Osteocyte (in vitro differentiated cells): ENCODE measurements at regions not wholly inside any gene's neighbourhood (a gene's known extent, or its start where the extent isn't known, plus 50 kb on each side); places are given as distances from the start of the nearest gene placed in this dataset.

Source experiments
- DNase-seq: peaks from one replicate; pipeline ENCODE4 v3.0.0; 2021; ENCODE audit warnings: mixed read lengths; ENCODE audit not compliant: unreplicated experiment; ENCODE audit errors: extremely low spot score
- H3K27ac Mint-ChIP-seq: one replicate; pipeline ENCODE4 v1.8.0; 2021; ENCODE audit warnings: mild to moderate bottlenecking, mixed read lengths; ENCODE audit not compliant: unreplicated experiment
- H3K27me3 Mint-ChIP-seq: one replicate; pipeline ENCODE4 v1.8.0; 2021; ENCODE audit warnings: mixed read lengths; ENCODE audit not compliant: unreplicated experiment
- H3K36me3 Mint-ChIP-seq: one replicate; pipeline ENCODE4 v1.8.0; 2021; ENCODE audit warnings: mixed read lengths; ENCODE audit not compliant: unreplicated experiment
- H3K4me1 Mint-ChIP-seq: one replicate; pipeline ENCODE4 v1.8.0; 2021; ENCODE audit warnings: mixed read lengths; ENCODE audit not compliant: unreplicated experiment
- H3K4me3 Mint-ChIP-seq: one replicate; pipeline ENCODE4 v1.8.0; 2021; ENCODE audit warnings: mild to moderate bottlenecking, moderate library complexity, mixed read lengths; ENCODE audit not compliant: unreplicated experiment
- H3K9me3 Mint-ChIP-seq: one replicate; pipeline ENCODE4 v1.8.0; 2021; ENCODE audit warnings: mixed read lengths; ENCODE audit not compliant: unreplicated experiment
- TF ChIP-seq, protein P1 (sequence below): fragments of 200-600 bp; sonication (generic); IDR thresholded peaks from 2 replicates; pipeline ENCODE4 v1.5.0; 2021; ENCODE audit warnings: antibody characterized with exemption, mild to moderate bottlenecking, moderate library complexity

DNA sequence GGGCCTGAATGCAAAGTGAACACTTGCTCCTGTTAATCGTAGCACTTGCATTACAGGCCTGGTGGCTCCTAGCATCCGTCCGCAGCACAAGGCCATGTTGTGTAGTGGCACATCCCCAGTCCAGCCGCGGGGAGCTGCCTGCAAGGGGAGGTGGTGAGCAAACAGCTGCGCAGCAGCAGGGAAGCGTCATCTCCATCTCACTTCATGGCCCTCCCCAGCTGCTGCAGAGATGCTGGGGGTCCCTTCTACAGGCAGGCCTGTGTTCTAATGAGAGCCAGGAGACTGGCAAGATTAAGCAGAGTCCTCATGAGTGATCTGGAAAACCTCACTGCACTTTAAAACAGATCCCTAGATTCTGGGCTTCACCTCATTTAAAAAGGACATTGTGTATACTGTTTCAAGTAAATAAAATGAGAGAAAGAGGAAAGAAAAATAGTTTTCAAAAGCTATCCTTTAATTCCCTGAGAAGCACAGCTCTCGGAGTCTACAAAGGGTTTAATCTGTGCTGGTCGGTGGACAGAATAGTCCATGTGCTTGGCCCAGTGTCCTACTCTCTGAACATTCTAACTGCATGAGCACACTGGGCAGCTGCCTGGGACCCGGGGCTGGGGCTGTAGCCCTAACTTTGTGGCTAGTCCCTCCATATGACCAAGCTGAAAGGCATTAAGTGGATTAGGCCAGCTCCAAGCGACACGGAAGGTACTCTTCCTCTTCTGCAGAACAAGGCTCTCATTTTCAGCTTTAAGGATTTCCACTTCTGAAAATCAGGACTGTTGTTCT, 125.8 kb downstream of the LY86 start:
- TF ChIP-seq, protein P1, sequence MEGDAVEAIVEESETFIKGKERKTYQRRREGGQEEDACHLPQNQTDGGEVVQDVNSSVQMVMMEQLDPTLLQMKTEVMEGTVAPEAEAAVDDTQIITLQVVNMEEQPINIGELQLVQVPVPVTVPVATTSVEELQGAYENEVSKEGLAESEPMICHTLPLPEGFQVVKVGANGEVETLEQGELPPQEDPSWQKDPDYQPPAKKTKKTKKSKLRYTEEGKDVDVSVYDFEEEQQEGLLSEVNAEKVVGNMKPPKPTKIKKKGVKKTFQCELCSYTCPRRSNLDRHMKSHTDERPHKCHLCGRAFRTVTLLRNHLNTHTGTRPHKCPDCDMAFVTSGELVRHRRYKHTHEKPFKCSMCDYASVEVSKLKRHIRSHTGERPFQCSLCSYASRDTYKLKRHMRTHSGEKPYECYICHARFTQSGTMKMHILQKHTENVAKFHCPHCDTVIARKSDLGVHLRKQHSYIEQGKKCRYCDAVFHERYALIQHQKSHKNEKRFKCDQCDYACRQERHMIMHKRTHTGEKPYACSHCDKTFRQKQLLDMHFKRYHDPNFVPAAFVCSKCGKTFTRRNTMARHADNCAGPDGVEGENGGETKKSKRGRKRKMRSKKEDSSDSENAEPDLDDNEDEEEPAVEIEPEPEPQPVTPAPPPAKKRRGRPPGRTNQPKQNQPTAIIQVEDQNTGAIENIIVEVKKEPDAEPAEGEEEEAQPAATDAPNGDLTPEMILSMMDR, result no peak
- Mint-ChIP-seq H3K27ac (no peak overlapping the region), H3K4me1 (peaks cover 4% of the 10 kb centered on the region), H3K9me3 (no peaks in the 10 kb centered on the region), H3K4me3 (no peak overlapping the region), H3K36me3 (no peaks in the 10 kb centered on the region), H3K27me3 (peaks cover 7% of the 10 kb centered on the region)
- DNase-seq, result no peak

DNA sequence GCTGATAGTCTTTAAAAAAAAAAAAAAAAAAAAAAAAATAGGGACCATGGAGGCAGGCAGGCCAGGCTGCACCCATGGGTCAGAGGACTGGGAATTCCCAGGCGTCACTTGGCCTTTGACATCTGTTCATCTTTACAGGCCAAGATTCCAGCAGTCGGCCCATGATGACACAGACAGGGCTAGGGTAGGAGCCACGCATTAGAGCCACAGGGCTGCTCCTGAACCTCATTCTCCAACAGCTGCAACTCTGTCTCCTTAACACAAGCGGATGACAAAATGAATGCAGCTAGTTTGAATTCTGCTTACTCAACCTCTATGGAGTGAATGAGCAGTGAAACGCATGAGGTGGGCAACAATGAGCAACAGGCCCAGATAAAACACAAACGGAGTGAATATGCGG, 126.4 kb downstream of the LY86 start:
- DNase-seq, result no peak
- Mint-ChIP-seq H3K36me3 (no peaks in the 10 kb centered on the region), H3K4me1 (peaks cover 4% of the 10 kb centered on the region), H3K27ac (no peak overlapping the region), H3K9me3 (no peaks in the 10 kb centered on the region), H3K4me3 (no peak overlapping the region), H3K27me3 (peaks cover 7% of the 10 kb centered on the region)
- TF ChIP-seq, protein P1, result no peak

DNA sequence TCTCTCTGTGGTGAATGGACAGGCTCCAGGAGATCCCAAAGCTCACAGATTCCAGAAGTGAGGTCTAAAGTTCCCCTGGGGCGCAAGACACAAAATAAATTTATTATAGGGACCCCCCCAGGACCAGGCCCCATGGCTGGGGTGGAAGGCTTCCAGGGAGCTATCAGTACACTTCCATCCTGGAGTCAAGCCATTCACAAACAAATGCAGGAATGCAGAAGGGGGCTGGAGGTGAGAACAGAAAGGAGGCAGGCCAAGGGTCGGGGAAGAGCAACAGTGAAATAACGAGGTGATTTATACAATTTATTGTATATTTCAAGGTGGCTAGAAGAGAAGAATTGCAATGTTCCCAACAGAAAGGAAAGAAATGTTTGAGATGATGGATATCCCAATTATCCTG, 126.9 kb downstream of the LY86 start:
- no peak for DNase-seq
- Mint-ChIP-seq H3K36me3 (no peaks in the 10 kb centered on the region), H3K4me1 (peaks cover 4% of the 10 kb centered on the region), H3K27me3 (peaks cover 5% of the 10 kb centered on the region), H3K9me3 (no peaks in the 10 kb centered on the region), H3K27ac (no peak overlapping the region), H3K4me3 (no peak overlapping the region)
- TF ChIP-seq, protein P1, result no peak

DNA sequence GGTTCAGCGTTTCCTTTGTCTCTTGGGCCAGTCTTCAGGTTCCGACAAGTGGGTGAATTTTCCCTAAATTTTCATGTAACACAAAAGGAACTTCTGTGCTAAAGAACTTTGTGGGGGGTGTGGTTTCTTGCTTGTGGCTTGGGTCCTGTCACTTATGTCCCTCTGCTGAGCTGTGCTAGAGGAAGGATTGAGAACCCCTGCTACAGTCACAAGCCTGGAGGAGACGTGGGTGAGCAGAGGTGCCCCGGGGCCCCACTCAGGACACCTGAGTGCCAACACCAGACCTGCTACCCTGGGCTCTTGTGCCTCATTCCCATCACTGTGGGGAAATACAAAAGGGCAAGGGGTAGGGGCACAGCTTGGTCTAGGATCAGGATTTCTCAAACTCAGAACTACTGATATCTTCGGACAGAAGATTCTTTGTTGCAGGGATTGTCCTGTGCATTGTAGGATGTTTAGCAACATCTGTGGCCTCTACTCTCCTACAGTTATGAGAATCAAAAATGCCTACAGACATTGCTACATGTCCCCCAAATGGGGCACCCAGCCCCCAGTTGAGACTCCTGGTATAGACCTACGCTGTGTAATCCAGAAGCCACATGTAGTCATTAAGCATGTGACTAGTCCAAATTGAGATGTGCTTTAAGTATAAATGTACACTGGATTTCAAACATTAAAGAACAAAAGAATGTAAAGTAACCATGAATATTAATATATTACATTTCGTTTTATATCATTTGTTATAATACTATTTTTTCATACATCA, 128.7 kb downstream of the LY86 start:
- Mint-ChIP-seq H3K4me1 (peaks cover 4% of the 10 kb centered on the region), H3K4me3 (no peak overlapping the region), H3K27ac (no peak overlapping the region), H3K27me3 (no peaks in the 10 kb centered on the region), H3K36me3 (no peaks in the 10 kb centered on the region), H3K9me3 (no peaks in the 10 kb centered on the region)
- no peak for DNase-seq
- TF ChIP-seq, protein P1, result no peak

DNA sequence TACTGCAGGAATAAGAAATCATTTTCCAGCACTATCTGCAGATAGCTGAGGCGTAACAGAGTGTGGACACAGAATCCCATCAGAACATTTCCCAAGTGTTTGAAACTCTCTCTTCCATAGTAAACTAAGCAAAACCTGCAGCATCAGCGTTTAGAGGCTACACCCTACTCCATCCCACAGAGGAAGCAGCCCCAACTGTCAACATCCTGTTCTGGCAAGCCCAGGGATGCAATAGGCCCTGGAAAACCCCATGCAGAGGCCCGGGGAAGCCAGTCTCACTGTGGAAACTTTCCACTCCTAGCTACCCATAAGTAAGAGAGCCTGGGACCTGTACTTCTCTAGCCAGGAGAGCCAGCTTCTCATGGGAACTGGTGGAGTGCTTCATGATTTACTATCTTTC, 129.4 kb downstream of the LY86 start:
- Mint-ChIP-seq H3K27ac (no peak overlapping the region), H3K27me3 (no peaks in the 10 kb centered on the region), H3K4me3 (no peak overlapping the region), H3K9me3 (no peaks in the 10 kb centered on the region), H3K36me3 (no peaks in the 10 kb centered on the region), H3K4me1 (peaks cover 8% of the 10 kb centered on the region)
- DNase-seq, result no peak
- TF ChIP-seq, protein P1, result no peak
